GM21529 (cell line): ENCODE measurements at regions not wholly inside any gene's neighbourhood (a gene's known extent, or its start where the extent isn't known, plus 50 kb on each side); places are given as distances from the start of the nearest gene placed in this dataset.
"Not testable (repeated sequence)": the region's sequence is repeated elsewhere in the genome, so short reads cannot be mapped to it uniquely, and the experiment has no call there.

ENCODE experiments used
- ATAC-seq: cut with Tn5 transposase; IDR thresholded peaks from one replicate; pipeline ENCODE4 v1.9.1; 2021; ENCODE audit not compliant: unreplicated experiment

GRCh38 chrX:69431420-69431819, 72.7 kb upstream of the NALF2 start:
- no peak for ATAC-seq

- ATAC-seq, result no peak
These were observed 73.3 kb upstream of the NALF2 start for GRCh38 chrX:69430785-69431184.

- no peak for ATAC-seq
These were observed 74.6 kb upstream of the NALF2 start for GRCh38 chrX:69429339-69430015.

GRCh38 chrX:69428216-69428615, 75.9 kb upstream of the NALF2 start:
- ATAC-seq, result no peak

GRCh38 chrX:69424910-69425309, 79.2 kb upstream of the NALF2 start:
- ATAC-seq, result no peak

- ATAC-seq, result no peak
These were observed 80.0 kb upstream of the NALF2 start for GRCh38 chrX:69424161-69424560.

GRCh38 chrX:69422208-69422607, 81.9 kb upstream of the NALF2 start:
- not testable (repeated sequence) for ATAC-seq

- no peak for ATAC-seq
These were observed 88.4 kb upstream of the NALF2 start for GRCh38 chrX:69415698-69416097.

GRCh38 chrX:69412661-69413060, 91.5 kb upstream of the NALF2 start:
- ATAC-seq, result no peak

GRCh38 chrX:69398881-69399280, 105.2 kb upstream of the NALF2 start:
- no peak for ATAC-seq

GRCh38 chrX:69396916-69397315, 107.2 kb upstream of the NALF2 start:
- no peak for ATAC-seq

GRCh38 chrX:69395306-69395705, 108.8 kb upstream of the NALF2 start:
- ATAC-seq, result no peak

GRCh38 chrX:69389101-69389501, 115.0 kb upstream of the NALF2 start:
- no peak for ATAC-seq

GRCh38 chrX:69388526-69388925, 115.6 kb upstream of the NALF2 start:
- no peak for ATAC-seq

- no peak for ATAC-seq
These were observed 116.3 kb upstream of the NALF2 start for GRCh38 chrX:69387567-69388487.

- ATAC-seq, result no peak
These were observed 117.4 kb upstream of the NALF2 start for GRCh38 chrX:69386681-69387080.

GRCh38 chrX:69379412-69379811, 124.7 kb upstream of the NALF2 start:
- no peak for ATAC-seq

- ATAC-seq, result no peak
These were observed 129.6 kb upstream of the NALF2 start for GRCh38 chrX:69374569-69374968.

GRCh38 chrX:69372435-69372834, 131.7 kb upstream of the NALF2 start:
- no peak for ATAC-seq

- no peak for ATAC-seq
These were observed 133.0 kb upstream of the NALF2 start for GRCh38 chrX:69371159-69371558.

GRCh38 chrX:69369999-69370398, 134.1 kb upstream of the NALF2 start:
- no peak for ATAC-seq

GRCh38 chrX:69366183-69366582, 137.9 kb upstream of the NALF2 start:
- no peak for ATAC-seq
